Caco-2 (cell line): ENCODE measurements at regions not wholly inside any gene's neighbourhood (a gene's known extent, or its start where the extent isn't known, plus 50 kb on each side); places are given as distances from the start of the nearest gene placed in this dataset.

Experiments
- BruUV-seq: library from RNA; stranded (reverse); fragments of 400-500 nt; replicated peaks from 2 replicates; lab custom pipeline; 2021; lab: Mats Ljungman, UMichigan
- CTCF ChIA-PET: fragments of 300-600 bp; sonication (Branson Sonifier 250); formaldehyde crosslinking; loops from one replicate; lab custom pipeline; 2022; ENCODE audit warnings: antibody characterized with exemption; lab: Charles Lee
- POLR2A ChIA-PET: fragments of 300-600 bp; sonication (Branson Sonifier 250); formaldehyde crosslinking; loops from one replicate; lab custom pipeline; 2022; ENCODE audit warnings: antibody characterized with exemption; lab: Charles Lee
- DNase-seq, 2 experiments: peaks; one replicate each; pipeline versions ENCODE4 v3.0.0 to v3.0.0-alpha.2; 2020 to 2022
- H3K27me3 ChIP-seq: replicated peaks from 2 replicates; pipeline ENCODE4 v1.6.0; 2011; ENCODE audit warnings: low read length; ENCODE audit not compliant: control insufficient read depth, insufficient read depth
- H3K36me3 ChIP-seq: 2 replicates; pipeline ENCODE4 v1.5.1; 2011; ENCODE audit warnings: low read length; ENCODE audit not compliant: control insufficient read depth, insufficient read depth
- H3K4me1 ChIP-seq: fragments of 250-450 bp; sonication (Bioruptor Pico); 2 replicates; pipeline ENCODE4 v1.5.1; 2020; ENCODE audit warnings: mild to moderate bottlenecking
- H3K4me3 ChIP-seq: 2 replicates; pipeline ENCODE4 v1.5.1; 2011; ENCODE audit warnings: low read depth, mild to moderate bottlenecking, control low read depth, low read length
- H3K9me3 ChIP-seq: fragments of 250-450 bp; sonication (Bioruptor Pico); 2 replicates; pipeline ENCODE4 v1.5.1; 2020; ENCODE audit warnings: mild to moderate bottlenecking, moderate library complexity
- H3K27ac Mint-ChIP-seq: one replicate; pipeline ENCODE4 v1.8.0; 2022; ENCODE audit warnings: mixed read lengths; ENCODE audit not compliant: unreplicated experiment
- H3K27me3 Mint-ChIP-seq: one replicate; pipeline ENCODE4 v1.8.0; 2022; ENCODE audit warnings: mixed read lengths; ENCODE audit not compliant: insufficient read depth, unreplicated experiment
- H3K36me3 Mint-ChIP-seq: one replicate; pipeline ENCODE4 v1.8.0; 2022; ENCODE audit warnings: mild to moderate bottlenecking, mixed read lengths; ENCODE audit not compliant: insufficient read depth, unreplicated experiment
- H3K4me1 Mint-ChIP-seq: one replicate; pipeline ENCODE4 v1.8.0; 2022; ENCODE audit warnings: low read depth, mixed read lengths; ENCODE audit not compliant: unreplicated experiment
- H3K4me3 Mint-ChIP-seq: one replicate; pipeline ENCODE4 v1.8.0; 2022; ENCODE audit warnings: mild to moderate bottlenecking, moderate library complexity, mixed read lengths; ENCODE audit not compliant: unreplicated experiment
- H3K9me3 Mint-ChIP-seq: one replicate; pipeline ENCODE4 v1.8.0; 2022; ENCODE audit warnings: mixed read lengths; ENCODE audit not compliant: unreplicated experiment
- CTCF ChIP-seq, 2 experiments: fragments of 200-600 bp in 1 of 2; IDR thresholded peaks; 1 replicate in 1 of 2; 2 replicates in 1 of 2; pipeline versions ENCODE4 v1.5.1 to v1.8.0; 2011 to 2022; ENCODE audit warnings: antibody characterized with exemption in 1 of 2, control low read depth in 1 of 2, inconsistent platforms in 1 of 2, low read depth in 1 of 2, low read length in 1 of 2, mild to moderate bottlenecking in 1 of 2, moderate library complexity in 1 of 2; ENCODE audit not compliant: insufficient read depth in 1 of 2, severe bottlenecking in 1 of 2, unreplicated experiment in 1 of 2
- intact Hi-C: fragments of 100-400 bp; cut with micrococcal nuclease; formaldehyde crosslinking; loops from one replicate; pipeline ENCODE4 v1.10.0; 2022; ENCODE audit not compliant: unreplicated experiment

- Histone ChIP-seq H3K36me3 (no peaks in the 10 kb centered on the region), H3K4me1 (no peaks in the 10 kb centered on the region), H3K27me3 (no peaks in the 10 kb centered on the region; the same call in 1 of the 2 replicates), H3K9me3 (no peaks in the 10 kb centered on the region), H3K4me3 (no peak overlapping the region)
- Mint-ChIP-seq H3K27ac (no peak overlapping the region), H3K4me1 (no peaks in the 10 kb centered on the region), H3K36me3 (no peaks in the 10 kb centered on the region), H3K4me3 (no peak overlapping the region), H3K27me3 (no peaks in the 10 kb centered on the region), H3K9me3 (no peaks in the 10 kb centered on the region)
- no TSS peak for BruUV-seq
- CTCF ChIA-PET, result interaction anchor here (2.1 kb wide), 1 partner anchor 92 kb away, joined by 9 read pairs; no protein-coding TSS in a partner anchor
- no peak for TF ChIP-seq CTCF (IDR thresholded peaks at IDR 0.05; ENCODE audit: insufficient read depth in 1 of 2, low read depth in 1 of 2, low read length in 1 of 2, severe bottlenecking in 1 of 2, unreplicated experiment in 1 of 2)
- intact Hi-C loops, result loop anchor here (2.0 to 5.0 kb wide), 2 partner anchors 764 to 862 kb away; no protein-coding TSS in a partner anchor
- no peak for DNase-seq
- POLR2A ChIA-PET, result no interaction called here
Observed at GRCh38 chr10:78210548-78210947, 176.9 kb downstream of the RPS24 start.

GRCh38 chr10:78210976-78211375 is 177.3 kb downstream of the RPS24 start:
- POLR2A ChIA-PET, result no interaction called here
- no peaks in the 10 kb centered on the region for H3K27me3 Mint-ChIP-seq
- BruUV-seq, result no TSS peak

GRCh38 chr10:78211561-78212051 is 177.9 kb downstream of the RPS24 start:
- Histone ChIP-seq H3K36me3 (no peaks in the 10 kb centered on the region), H3K9me3 (no peaks in the 10 kb centered on the region), H3K4me1 (no peaks in the 10 kb centered on the region), H3K27me3 (no peaks in the 10 kb centered on the region; the same call in 1 of the 2 replicates), H3K4me3 (no peak overlapping the region)
- H3K27ac Mint-ChIP-seq, result no peak overlapping the region
- H3K9me3 Mint-ChIP-seq, result no peaks in the 10 kb centered on the region
- peak in 1 of 2 experiments; percentile 58 for DNase-seq
- no TSS peak for BruUV-seq
- H3K27me3 Mint-ChIP-seq, result no peaks in the 10 kb centered on the region
- H3K4me3 Mint-ChIP-seq, result no peak overlapping the region
- TF ChIP-seq CTCF (IDR thresholded peaks at IDR 0.05; ENCODE audit: insufficient read depth in 1 of 2, low read depth in 1 of 2, low read length in 1 of 2, severe bottlenecking in 1 of 2, unreplicated experiment in 1 of 2), result peak; percentile 36 to 75
- no peaks in the 10 kb centered on the region for H3K36me3 Mint-ChIP-seq
- intact Hi-C loops, result loop anchor here (1.0 to 5.0 kb wide), 3 partner anchors 91 to 861 kb away; no protein-coding TSS in a partner anchor
- no peaks in the 10 kb centered on the region for H3K4me1 Mint-ChIP-seq
- POLR2A ChIA-PET, result no interaction called here
- CTCF ChIA-PET, result interaction anchor here (0.7 to 2.1 kb wide), 2 partner anchors 91 to 103 kb away, joined by 3 to 9 read pairs; no protein-coding TSS in a partner anchor

More at GRCh38 chr10:78210976-78211375, 177.3 kb downstream of the RPS24 start:
- no peaks in the 10 kb centered on the region for H3K9me3 Mint-ChIP-seq
- H3K4me1 Mint-ChIP-seq, result no peaks in the 10 kb centered on the region
- TF ChIP-seq CTCF (IDR thresholded peaks at IDR 0.05; ENCODE audit: insufficient read depth in 1 of 2, low read depth in 1 of 2, low read length in 1 of 2, severe bottlenecking in 1 of 2, unreplicated experiment in 1 of 2), result no peak
- no peak overlapping the region for H3K4me3 Mint-ChIP-seq
- Histone ChIP-seq H3K4me3 (no peak overlapping the region), H3K4me1 (no peaks in the 10 kb centered on the region), H3K9me3 (no peaks in the 10 kb centered on the region), H3K27me3 (no peaks in the 10 kb centered on the region; the same call in 1 of the 2 replicates), H3K36me3 (no peaks in the 10 kb centered on the region)
- DNase-seq, result no peak
- CTCF ChIA-PET, result interaction anchor here (0.7 to 2.1 kb wide), 2 partner anchors 91 to 102 kb away, joined by 3 to 9 read pairs; no protein-coding TSS in a partner anchor
- intact Hi-C loops, result loop anchor here (1.0 to 5.0 kb wide), 3 partner anchors 91 to 861 kb away; no protein-coding TSS in a partner anchor
- no peak overlapping the region for H3K27ac Mint-ChIP-seq
- no peaks in the 10 kb centered on the region for H3K36me3 Mint-ChIP-seq
